Femur (tissue), 1 donor: ENCODE measurements at regions not wholly inside any gene's neighbourhood (a gene's known extent, or its start where the extent isn't known, plus 50 kb on each side); places are given as distances from the start of the nearest gene placed in this dataset.
"Not testable (repeated sequence)": the region's sequence is repeated elsewhere in the genome, so short reads cannot be mapped to it uniquely, and the experiment has no call there.

Source experiments
- DNase-seq: peaks from one replicate; pipeline ENCODE4 v3.0.0-alpha.2; 2017

GRCh38 chr16:88325976-88326375 is 56.8 kb upstream of the ZNF469 start:
- no peak for DNase-seq

- no peak for DNase-seq
Observed at GRCh38 chr16:88326611-88327485, 55.9 kb upstream of the ZNF469 start.

- DNase-seq = no peak
Observed at GRCh38 chr16:88327561-88328312, 55.0 kb upstream of the ZNF469 start.

- no peak for DNase-seq
Observed at GRCh38 chr16:88328313-88328980, 54.3 kb upstream of the ZNF469 start.

- DNase-seq = no peak
Observed at GRCh38 chr16:88329726-88330700, 52.7 kb upstream of the ZNF469 start.

- DNase-seq = no peak
Observed at GRCh38 chr16:88330971-88331890, 51.5 kb upstream of the ZNF469 start.

GRCh38 chr16:88331989-88332920 is 50.5 kb upstream of the ZNF469 start:
- peak; percentile 86 for DNase-seq

- DNase-seq = not testable (repeated sequence)
Observed at GRCh38 chr16:88332921-88333825, 49.6 kb upstream of the ZNF469 start.
